H1 (cell line): ENCODE measurements at regions not wholly inside any gene's neighbourhood (a gene's known extent, or its start where the extent isn't known, plus 50 kb on each side); places are given as distances from the start of the nearest gene placed in this dataset.

Source experiments
- CTCF ChIA-PET: fragments of 300-600 bp; sonication (Branson Sonifier 250); formaldehyde crosslinking; loops from one replicate; lab custom pipeline; 2021; ENCODE audit not compliant: partially characterized antibody; lab: Charles Lee
- POLR2A ChIA-PET: fragments of 300-600 bp; sonication (Branson Sonifier 250); formaldehyde crosslinking; loops from one replicate; lab custom pipeline; 2021; ENCODE audit warnings: inconsistent platforms; ENCODE audit not compliant: partially characterized antibody; lab: Charles Lee
- DNase-seq, 2 experiments: peaks; one replicate each; pipeline versions ENCODE4 v3.0.0 to v3.0.0-alpha.2; 2010 to 2022; ENCODE audit warnings: low spot score in 2 of 2, low read depth in 1 of 2, mixed read lengths in 1 of 2
- FAIRE-seq: peaks from 2 replicates; lab custom pipeline; 2011; peaks lifted over from hg19 to GRCh38; lab: Jason Lieb, UNC
- H2AFZ ChIP-seq: 2 replicates; pipeline ENCODE4 v1.8.1; 2012; ENCODE audit warnings: low read length, inconsistent platforms
- H2AK5ac ChIP-seq: 2 replicates; pipeline ENCODE4 v1.6.1; 2013; ENCODE audit warnings: low read depth, low read length
- H2BK120ac ChIP-seq: replicated peaks from 2 replicates; pipeline ENCODE3; 2013; ENCODE audit warnings: low read depth, low read length, inconsistent platforms
- H2BK12ac ChIP-seq: 2 replicates; pipeline ENCODE4 v1.6.1; 2013; ENCODE audit warnings: low read depth, low read length
- H2BK15ac ChIP-seq: 2 replicates; pipeline ENCODE4 v1.6.1; 2013; ENCODE audit warnings: low read length
- H2BK20ac ChIP-seq: 2 replicates; pipeline ENCODE4 v1.6.1; 2013; ENCODE audit warnings: low read length
- H2BK5ac ChIP-seq: 2 replicates; pipeline ENCODE4 v1.6.1; 2013; ENCODE audit warnings: low read depth, low read length
- H3K14ac ChIP-seq: 2 replicates; pipeline ENCODE4 v1.6.1; 2013; ENCODE audit warnings: inconsistent platforms; ENCODE audit not compliant: insufficient read length
- H3K18ac ChIP-seq: 2 replicates; pipeline ENCODE4 v1.6.1; 2013; ENCODE audit warnings: low read length; ENCODE audit errors: extremely low read depth
- H3K23ac ChIP-seq: 2 replicates; pipeline ENCODE4 v1.6.1; 2013; ENCODE audit warnings: inconsistent platforms; ENCODE audit not compliant: insufficient read length
- H3K23me2 ChIP-seq: 2 replicates; pipeline ENCODE4 v1.6.1; 2013; ENCODE audit warnings: low read depth, low read length
- H3K27ac ChIP-seq: 2 replicates; pipeline ENCODE4 v1.6.1; 2011; ENCODE audit warnings: low read depth, low read length, inconsistent platforms
- H3K27me3 ChIP-seq, 4 experiments: replicated peaks in 1 of 4; 1 replicate in 1 of 4; 2 replicates in 3 of 4; pipeline versions ENCODE4 v1.6.1 to v1.8.1; 2011 to 2013; ENCODE audit warnings: low read length in 3 of 4, mild to moderate bottlenecking in 3 of 4, inconsistent platforms in 2 of 4, mixed read lengths in 2 of 4, moderate library complexity in 1 of 4; ENCODE audit not compliant: control insufficient read depth in 3 of 4, insufficient read depth in 3 of 4; ENCODE audit errors: extremely low read depth in 1 of 4
- H3K36me3 ChIP-seq, 4 experiments: 2 replicates each; pipeline versions ENCODE4 v1.6.1 to v1.8.1; 2011 to 2013; ENCODE audit warnings: mild to moderate bottlenecking in 4 of 4, low read length in 3 of 4, moderate library complexity in 2 of 4, control low read depth in 1 of 4, inconsistent platforms in 1 of 4; ENCODE audit not compliant: insufficient read depth in 4 of 4, control insufficient read depth in 2 of 4
- H3K4ac ChIP-seq: replicated peaks from 2 replicates; pipeline ENCODE3; 2013; ENCODE audit warnings: low read length, low read depth, mixed read lengths, inconsistent platforms; ENCODE audit not compliant: insufficient read length
- H3K4me1 ChIP-seq, 4 experiments: replicated peaks in 1 of 4; 1 replicate in 1 of 4; 2 replicates in 3 of 4; pipeline versions ENCODE4 v1.6.1 to v1.8.1; 2011 to 2013; ENCODE audit warnings: low read length in 3 of 4, inconsistent platforms in 2 of 4, mixed read lengths in 1 of 4; ENCODE audit not compliant: insufficient read depth in 4 of 4, control insufficient read depth in 3 of 4
- H3K4me2 ChIP-seq, 2 experiments: 2 replicates each; pipeline versions ENCODE4 v1.6.1 to v1.8.1; 2011 to 2013; ENCODE audit warnings: low read depth in 2 of 2, low read length in 2 of 2, control low read depth in 1 of 2, inconsistent platforms in 1 of 2, mild to moderate bottlenecking in 1 of 2; ENCODE audit not compliant: insufficient read depth in 1 of 2
- H3K4me3 ChIP-seq, 4 experiments: fragments of 200-600, 300-600 bp in 1 of 4; sonication (generic), shearing (Covaris generic), sonication (Bioruptor Twin) in 1 of 4; 2 replicates each; pipeline versions ENCODE4 v1.5.1 to v1.8.1; 2011 to 2016; ENCODE audit warnings: low read length in 4 of 4, low read depth in 3 of 4, control low read depth in 2 of 4, inconsistent platforms in 2 of 4, mild to moderate bottlenecking in 2 of 4, mixed read lengths in 1 of 4, moderate library complexity in 1 of 4; ENCODE audit not compliant: insufficient read depth in 2 of 4; ENCODE audit errors: extremely low read depth in 1 of 4
- H3K56ac ChIP-seq: replicated peaks from 2 replicates; pipeline ENCODE3; 2013; ENCODE audit warnings: low read depth, mild to moderate bottlenecking, mixed read lengths, low read length, inconsistent platforms; ENCODE audit not compliant: insufficient read length
- H3K79me1 ChIP-seq: 2 replicates; pipeline ENCODE4 v1.6.1; 2013; ENCODE audit warnings: low read depth, low read length, control low read depth
- H3K79me2 ChIP-seq, 2 experiments: 2 replicates each; pipeline versions ENCODE4 v1.6.1 to v1.8.1; 2012 to 2013; ENCODE audit warnings: low read length in 2 of 2, mild to moderate bottlenecking in 2 of 2, inconsistent platforms in 1 of 2; ENCODE audit not compliant: insufficient read depth in 2 of 2, control insufficient read depth in 1 of 2
- H3K9ac ChIP-seq, 4 experiments: replicated peaks in 1 of 4; 1 replicate in 1 of 4; 2 replicates in 3 of 4; pipeline versions ENCODE4 v1.6.1 to v1.8.1; 2011 to 2013; ENCODE audit warnings: low read depth in 3 of 4, low read length in 3 of 4, control low read depth in 2 of 4, mild to moderate bottlenecking in 2 of 4, moderate library complexity in 2 of 4, inconsistent platforms in 1 of 4; ENCODE audit errors: extremely low read depth in 1 of 4
- H3K9me3 ChIP-seq, 2 experiments: 2 replicates each; pipeline versions ENCODE4 v1.6.1 to v1.8.1; 2012 to 2013; ENCODE audit warnings: mild to moderate bottlenecking in 2 of 2, moderate library complexity in 2 of 2, control low read depth in 1 of 2, inconsistent platforms in 1 of 2, low read depth in 1 of 2, low read length in 1 of 2, mixed read lengths in 1 of 2; ENCODE audit not compliant: insufficient read depth in 2 of 2
- H4K20me1 ChIP-seq, 2 experiments: replicated peaks in 1 of 2; 2 replicates each; pipeline versions ENCODE3 to v1.8.1; 2011 to 2013; ENCODE audit warnings: inconsistent platforms in 2 of 2, low read length in 2 of 2, mild to moderate bottlenecking in 1 of 2; ENCODE audit not compliant: insufficient read depth in 2 of 2, control insufficient read depth in 1 of 2
- H4K5ac ChIP-seq: 2 replicates; pipeline ENCODE4 v1.6.1; 2013; ENCODE audit warnings: low read length, low read depth, mixed read lengths, inconsistent platforms; ENCODE audit not compliant: insufficient read length
- H4K8ac ChIP-seq: 2 replicates; pipeline ENCODE4 v1.8.0; 2013; ENCODE audit warnings: mild to moderate bottlenecking, moderate library complexity, low read length, inconsistent platforms; ENCODE audit not compliant: insufficient read depth; ENCODE audit errors: extremely low read depth
- H4K91ac ChIP-seq: replicated peaks from 2 replicates; pipeline ENCODE3; 2013; ENCODE audit warnings: low read length, mixed read lengths, inconsistent platforms; ENCODE audit not compliant: insufficient read length
- EP300 ChIP-seq, 2 experiments: IDR thresholded peaks; 1 replicate in 1 of 2; 2 replicates in 1 of 2; pipeline ENCODE4 v1.6.1; 2011 to 2012; ENCODE audit warnings: low read depth in 2 of 2, low read length in 2 of 2, mild to moderate bottlenecking in 2 of 2, borderline replicate concordance in 1 of 2, inconsistent platforms in 1 of 2, moderate library complexity in 1 of 2
- SIN3A ChIP-seq, 2 experiments: IDR thresholded peaks in 1 of 2; conservative IDR thresholded peaks in 1 of 2; 2 replicates each; pipeline ENCODE4 v1.6.1; 2011 to 2012; ENCODE audit warnings: low read length in 2 of 2, improper control_type of control experiment in 1 of 2, low read depth in 1 of 2, mild to moderate bottlenecking in 1 of 2
- WGBS, 2 experiments: shearing (Covaris generic) in 1 of 2; methylation state at CpG; one replicate each; pipeline versions ENCODE4 v1.1.6 to v1.1.7; 2013 to 2015; ENCODE audit warnings: low lambda C conversion rate in 2 of 2, mixed read lengths in 2 of 2, inconsistent platforms in 1 of 2, low coverage in 1 of 2, missing lambda C conversion rate in 1 of 2; ENCODE audit not compliant: insufficient replicate concordance in 2 of 2, insufficient coverage in 1 of 2, insufficient read length in 1 of 2; ENCODE audit errors: extremely low coverage in 1 of 2, missing lambda C conversion rate in 1 of 2; 5-methylcytosine and 5-hydroxymethylcytosine counted together

DNA sequence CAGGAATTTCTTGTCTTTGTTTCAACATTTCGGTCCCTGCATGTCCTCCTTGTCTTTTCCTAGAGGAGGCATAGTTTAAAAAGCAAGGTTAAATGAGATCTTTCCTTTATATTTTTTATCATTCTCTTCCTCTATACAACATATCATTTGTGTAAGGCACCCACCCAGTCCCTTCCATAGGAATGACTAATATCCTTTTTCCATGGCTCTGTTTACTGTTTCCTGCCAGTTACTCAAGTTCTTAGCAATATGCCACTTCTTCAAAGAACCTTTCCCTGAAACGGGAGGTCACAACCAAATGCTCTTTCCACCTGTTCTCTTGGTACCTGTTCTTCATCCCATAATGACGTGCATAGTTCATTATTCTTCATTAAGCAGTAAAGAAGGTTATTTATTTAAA, 1237.1 kb upstream of the GOT2 start:
- H4K8ac ChIP-seq, result no peak overlapping the region
- ChIA-PET CTCF (no interaction called here), POLR2A (no interaction called here)
- H2BK12ac ChIP-seq, result no peak overlapping the region
- no peak overlapping the region for H4K5ac ChIP-seq
- H2BK120ac ChIP-seq, result no peak overlapping the region
- DNase-seq (no peak), FAIRE-seq (no peak)
- no peaks in the 10 kb centered on the region; the same call in 1 of the 2 replicates for H3K23me2 ChIP-seq
- H2BK15ac ChIP-seq, result no peak overlapping the region
- H3K4ac ChIP-seq, result no peak overlapping the region
- TF ChIP-seq SIN3A (conservative IDR thresholded peaks at IDR 0.05 in 1 of 2, IDR thresholded peaks at IDR 0.05 in 1 of 2; ENCODE audit: low read depth in 1 of 2, low read length in 2 of 2), result no peak
- TF ChIP-seq EP300 (IDR thresholded peaks at IDR 0.05; ENCODE audit: borderline replicate concordance in 1 of 2, low read depth in 2 of 2, low read length in 2 of 2), result no peak
- no peaks in the 10 kb centered on the region for H3K79me1 ChIP-seq
- H2BK20ac ChIP-seq, result no peak overlapping the region
- H2AFZ ChIP-seq, result no peak overlapping the region
- H3K56ac ChIP-seq, result no peak overlapping the region
- 0 out of 4 replicates have a peak, but pooled peaks cover 0 to 5% of the 10 kb centered on the region in 2 experiments for H3K9me3 ChIP-seq
- no peaks in the 10 kb centered on the region for H3K36me3 ChIP-seq
- no peak overlapping the region for H2AK5ac ChIP-seq
- H3K18ac ChIP-seq, result no peak overlapping the region
- no peaks in the 10 kb centered on the region for H3K4me1 ChIP-seq
- no peak overlapping the region for H3K23ac ChIP-seq
- H4K91ac ChIP-seq, result no peak overlapping the region
- H3K9ac ChIP-seq, result no peak overlapping the region
- no peaks in the 10 kb centered on the region for H3K79me2 ChIP-seq
- no peak overlapping the region for H3K4me2 ChIP-seq
- no peak overlapping the region for H2BK5ac ChIP-seq
- H3K14ac ChIP-seq, result no peak overlapping the region
- no peak overlapping the region for H3K27ac ChIP-seq
- H3K27me3 ChIP-seq, result no peaks in the 10 kb centered on the region
- H4K20me1 ChIP-seq, result no peaks in the 10 kb centered on the region
- no peak overlapping the region for H3K4me3 ChIP-seq
- 92% methylated on average over 3 of the region's 3 CpGs; no CpG with 5 or more reads in 1 of the 2 experiments for WGBS, 2 experiments
